ENCODE measurements at regions not wholly inside any gene's neighbourhood (a gene's known extent, or its start where the extent isn't known, plus 50 kb on each side); places are given as distances from the start of the nearest gene placed in this dataset.
"Not testable (repeated sequence)": the region's sequence is repeated elsewhere in the genome, so short reads cannot be mapped to it uniquely, and the experiment has no call there.

DNA sequence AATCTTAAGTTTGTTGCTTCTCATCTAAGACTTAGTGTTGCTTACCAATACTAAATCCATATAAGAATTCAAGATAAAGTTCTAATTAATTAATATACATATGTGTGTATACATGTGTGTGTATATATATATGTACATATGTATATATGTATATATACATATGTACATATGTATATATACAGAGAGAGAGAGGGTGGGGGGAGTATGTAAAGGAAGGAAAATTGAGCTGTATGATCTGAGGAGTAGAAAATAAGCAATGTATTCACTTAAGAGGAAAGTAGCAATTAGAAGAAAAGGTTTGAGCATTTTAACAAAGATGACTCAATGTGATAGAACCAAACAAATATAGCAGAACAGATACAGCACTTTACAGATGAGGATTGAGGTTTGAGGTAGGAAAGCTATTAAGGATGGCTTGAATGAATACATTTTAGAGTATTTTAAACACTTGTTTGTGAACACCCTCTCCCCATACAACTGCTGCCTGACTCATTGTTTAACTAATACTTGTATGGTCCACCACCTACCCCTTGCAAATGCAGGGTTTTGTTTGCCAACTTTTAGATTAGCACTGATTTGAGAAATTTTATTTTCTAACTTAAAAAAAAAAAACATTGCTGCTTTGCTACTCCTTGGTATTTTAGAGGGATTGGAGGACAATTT lies 681.1 kb upstream of the CADM2 start:
- DNase-seq: no peak

DNA sequence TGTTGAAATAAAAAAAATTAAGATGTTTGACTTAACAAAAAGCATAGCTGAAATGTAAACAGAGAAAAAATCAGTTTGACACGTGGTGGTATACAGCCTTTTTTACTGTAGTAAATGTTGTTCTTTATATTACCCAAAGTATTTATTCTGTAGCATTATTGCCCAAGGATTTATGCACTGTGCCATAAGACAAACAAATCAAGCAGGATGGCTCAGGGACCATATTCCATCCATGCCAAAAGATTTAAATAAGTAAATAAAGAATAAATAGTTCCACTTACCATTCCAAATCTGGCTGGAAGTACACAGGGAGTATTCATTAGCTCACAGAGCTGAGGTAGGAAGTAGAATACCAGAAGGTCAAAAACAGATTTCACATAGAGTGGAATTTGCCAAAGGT lies 666.7 kb upstream of the CADM2 start:
- DNase-seq: no peak

DNA sequence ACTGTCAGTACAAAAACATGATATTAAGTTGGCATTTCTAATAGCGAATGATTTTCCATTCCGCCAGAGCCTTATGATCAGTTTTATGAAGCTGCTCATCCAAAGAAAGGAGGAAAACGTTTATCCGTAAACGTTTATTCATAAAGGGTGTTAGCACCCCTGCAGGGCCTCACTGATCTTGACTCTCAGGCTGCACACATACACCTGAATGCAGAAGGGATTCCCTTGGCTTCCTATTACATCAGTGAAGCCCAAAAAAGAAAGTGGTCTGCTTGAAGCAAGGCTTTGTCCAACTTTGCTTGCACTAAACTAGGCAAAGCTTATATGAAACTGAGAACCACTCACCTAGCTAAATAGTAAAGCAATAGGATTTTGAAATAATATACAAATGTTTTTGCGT lies 659.5 kb upstream of the CADM2 start:
- DNase-seq: no peak

DNA sequence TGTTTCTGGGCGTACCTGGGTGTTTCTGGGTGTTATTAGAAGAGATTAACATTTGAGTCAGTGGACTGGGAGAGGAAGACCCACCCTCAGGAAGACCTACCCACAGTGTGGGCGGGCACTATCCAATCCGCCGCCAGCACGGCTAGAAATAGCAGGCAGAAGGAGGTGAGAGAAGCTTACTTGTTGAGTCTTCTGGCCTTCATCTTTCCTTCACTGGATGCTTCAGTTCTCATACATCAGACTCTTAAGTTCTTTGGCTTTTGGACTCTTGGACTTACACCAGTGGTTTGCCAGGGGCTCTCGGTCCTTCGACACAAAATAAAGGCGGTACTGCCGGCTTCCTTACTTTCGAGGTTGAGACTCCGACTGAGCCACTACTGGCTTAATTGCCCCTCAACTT lies 654.6 kb upstream of the CADM2 start:
- no peak for DNase-seq

DNA sequence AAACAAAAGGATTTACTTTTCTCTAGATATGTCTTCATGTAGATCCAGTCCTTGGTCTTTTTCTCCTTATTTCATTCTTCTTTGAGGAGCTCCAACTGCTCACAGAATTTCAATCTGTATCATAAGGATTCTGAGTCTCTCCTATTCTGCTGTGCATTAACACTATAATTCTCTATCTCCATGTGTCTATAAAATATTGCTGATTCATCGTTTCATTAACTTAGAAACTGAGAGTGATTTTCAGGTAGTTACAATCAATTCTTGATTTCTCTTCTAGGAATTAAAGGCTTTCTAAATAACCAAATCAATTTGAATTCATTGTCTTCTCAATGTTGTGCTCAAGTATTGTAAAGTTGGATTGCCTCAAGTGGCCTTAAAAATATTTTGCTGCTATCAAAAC lies 651.5 kb upstream of the CADM2 start:
- DNase-seq: no peak

DNA sequence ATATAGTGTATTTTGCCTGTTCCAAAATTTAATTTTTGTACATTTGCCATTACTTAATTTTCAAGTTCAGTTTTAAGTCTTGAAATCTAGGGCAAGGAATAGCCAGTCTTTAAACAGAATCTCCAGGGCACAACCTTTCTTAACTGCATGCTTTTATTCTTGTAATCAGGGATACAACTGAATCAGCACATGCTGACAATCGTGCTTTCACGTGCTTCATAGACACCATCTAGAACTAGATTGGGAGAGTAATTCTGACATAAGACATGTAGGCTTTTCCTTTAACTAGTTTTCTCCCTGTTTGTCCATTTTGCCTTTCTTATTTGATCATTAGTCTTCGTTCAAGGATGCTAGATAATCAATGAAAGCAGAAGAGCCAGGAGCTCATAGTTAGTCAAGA lies 650.4 kb upstream of the CADM2 start:
- DNase-seq: no peak

DNA sequence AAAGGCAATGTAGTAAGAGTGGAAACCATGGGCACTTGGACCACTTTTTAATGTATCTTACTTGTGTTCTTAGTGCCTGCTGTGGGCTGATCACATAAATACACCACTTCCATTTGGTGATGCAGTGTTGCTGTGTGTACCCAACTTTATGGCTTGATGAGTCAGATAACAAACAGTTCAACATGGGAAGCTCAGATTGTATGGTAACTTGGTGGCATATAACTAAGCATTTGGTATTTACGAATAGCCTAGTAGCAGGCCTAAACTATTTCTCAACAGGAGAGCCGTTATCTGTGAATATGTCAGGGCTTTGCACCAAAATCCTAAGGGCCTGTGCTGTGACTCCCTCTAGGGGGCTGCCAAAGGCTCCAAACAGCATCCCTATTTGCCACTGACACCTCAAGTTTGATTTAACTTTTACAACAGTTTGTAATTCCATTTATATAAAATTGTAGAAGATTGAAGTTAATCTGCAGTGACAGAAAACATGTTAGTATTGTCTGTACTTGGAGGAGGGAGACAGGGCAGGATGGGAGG lies 640.4 kb upstream of the CADM2 start:
- DNase-seq: no peak

DNA sequence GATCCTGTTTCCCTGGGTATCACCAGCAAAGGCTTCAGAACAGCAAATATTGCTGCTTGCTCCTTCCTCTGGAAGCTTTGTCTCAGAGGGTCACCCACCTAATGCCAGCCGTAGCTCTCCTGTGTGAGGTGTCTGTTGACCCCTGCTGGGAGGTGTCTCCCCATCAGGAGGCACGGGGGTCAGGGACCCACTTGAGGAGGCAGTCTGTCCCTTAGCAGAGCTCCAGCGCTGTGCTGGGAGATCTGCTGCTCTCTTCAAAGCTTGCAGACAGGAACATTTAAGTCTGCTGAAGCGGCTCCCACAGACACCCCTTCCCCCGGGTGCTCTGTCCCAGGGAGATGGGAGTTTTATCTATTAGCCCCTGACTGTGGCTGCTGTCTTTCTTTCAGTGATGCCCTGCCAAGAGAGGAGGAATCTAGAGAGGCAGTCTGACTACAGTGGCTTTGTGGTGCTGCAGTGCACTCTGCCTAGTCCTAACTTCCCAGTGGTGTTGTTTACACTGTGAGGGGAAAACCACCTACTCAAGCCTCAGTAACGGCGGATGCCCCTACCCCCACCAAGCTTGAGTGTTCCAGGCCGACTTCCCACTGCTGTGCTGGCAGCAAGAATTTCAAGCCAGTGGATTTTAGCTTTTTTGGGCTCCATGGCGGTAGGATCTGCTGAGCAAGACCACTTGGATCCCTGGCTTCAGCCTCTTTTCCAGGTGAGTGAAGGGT lies 593.1 kb upstream of the CADM2 start:
- not testable (repeated sequence) for DNase-seq
